WTC11 (cell line): ENCODE measurements at regions not wholly inside any gene's neighbourhood (a gene's known extent, or its start where the extent isn't known, plus 50 kb on each side); places are given as distances from the start of the nearest gene placed in this dataset.

Experiments used
- ATAC-seq: fragments of 200-7000 bp; cut with Tn5 transposase; 2 replicates; pipeline ENCODE4 v1.10.0; 2021; ENCODE audit warnings: mild to moderate bottlenecking, moderate library complexity
- CTCF ChIA-PET: fragments of 300-600 bp; sonication (Branson Sonifier 250); formaldehyde crosslinking; loops from one replicate; lab custom pipeline; 2021; ENCODE audit warnings: antibody characterized with exemption; lab: Charles Lee
- POLR2A ChIA-PET: fragments of 350-600 bp; sonication (Branson Sonifier 250); formaldehyde crosslinking; loops from one replicate; lab custom pipeline; 2021; ENCODE audit warnings: antibody characterized with exemption; lab: Charles Lee
- DNase-seq: peaks from one replicate; pipeline ENCODE4 v3.0.0; 2021; ENCODE audit warnings: low spot score
- H3K27ac Mint-ChIP-seq: 2 replicates; pipeline ENCODE4 v1.8.0; 2021; ENCODE audit warnings: mixed read lengths
- H3K27me3 Mint-ChIP-seq: 2 replicates; pipeline ENCODE4 v1.8.0; 2021; ENCODE audit warnings: low read depth, mild to moderate bottlenecking, moderate library complexity, mixed read lengths
- H3K36me3 Mint-ChIP-seq: 2 replicates; pipeline ENCODE4 v1.8.0; 2021; ENCODE audit warnings: mixed read lengths
- H3K4me1 Mint-ChIP-seq: 2 replicates; pipeline ENCODE4 v1.8.0; 2022; ENCODE audit warnings: mixed read lengths
- H3K4me3 Mint-ChIP-seq: 2 replicates; pipeline ENCODE4 v1.8.0; 2021; ENCODE audit warnings: mild to moderate bottlenecking, moderate library complexity, mixed read lengths
- H3K9me3 Mint-ChIP-seq: 2 replicates; pipeline ENCODE4 v1.8.0; 2021; ENCODE audit warnings: mixed read lengths
- ATF1 ChIP-seq: sonication (generic); formaldehyde crosslinking; IDR thresholded peaks from 2 replicates; pipeline ENCODE4 v1.8.1; 2023; ENCODE audit warnings: mild to moderate bottlenecking, moderate library complexity, missing genetic modification reagents
- CREM ChIP-seq: sonication (generic); formaldehyde crosslinking; IDR thresholded peaks from 2 replicates; pipeline ENCODE4 v1.8.1; 2022; ENCODE audit warnings: mild to moderate bottlenecking, missing genetic modification reagents, moderate library complexity
- ELF4 ChIP-seq: sonication (generic); formaldehyde crosslinking; IDR thresholded peaks from 2 replicates; pipeline ENCODE4 v1.8.1; 2022; ENCODE audit warnings: low read depth, mild to moderate bottlenecking, moderate library complexity, missing genetic modification reagents
- FOXJ3 ChIP-seq: sonication (generic); formaldehyde crosslinking; IDR thresholded peaks from 2 replicates; pipeline ENCODE4 v1.9.0; 2021; ENCODE audit warnings: missing genetic modification reagents, mild to moderate bottlenecking, borderline replicate concordance
- GRHL2 ChIP-seq: fragments of 250-450 bp; sonication (Bioruptor Pico); IDR thresholded peaks from 2 replicates; pipeline ENCODE4 v1.8.0; 2022; ENCODE audit warnings: mild to moderate bottlenecking, moderate library complexity; ENCODE audit not compliant: insufficient replicate concordance, severe bottlenecking
- KAT7 ChIP-seq: sonication (generic); formaldehyde crosslinking; IDR thresholded peaks from 2 replicates; pipeline ENCODE4 v1.8.1; 2023; ENCODE audit warnings: missing genetic modification reagents, mild to moderate bottlenecking, borderline replicate concordance
- MYBL2 ChIP-seq: sonication (generic); formaldehyde crosslinking; IDR thresholded peaks from 2 replicates; pipeline ENCODE4 v1.8.1; 2023; ENCODE audit warnings: mild to moderate bottlenecking, moderate library complexity, missing genetic modification reagents
- NFATC4 ChIP-seq: fragments of 250-450 bp; sonication (Bioruptor Pico); IDR thresholded peaks from 2 replicates; pipeline ENCODE4 v1.9.0; 2021; ENCODE audit warnings: mild to moderate bottlenecking
- NR2C2 ChIP-seq: sonication (generic); formaldehyde crosslinking; IDR thresholded peaks from 2 replicates; pipeline ENCODE4 v1.8.0; 2022; ENCODE audit warnings: mild to moderate bottlenecking, missing genetic modification reagents
- OVOL2 ChIP-seq: fragments of 250-450 bp; sonication (Bioruptor Pico); IDR thresholded peaks from 2 replicates; pipeline ENCODE4 v1.9.0; 2021; ENCODE audit warnings: mild to moderate bottlenecking, borderline replicate concordance
- PRRX2 ChIP-seq: fragments of 250-450 bp; sonication (Bioruptor Pico); IDR thresholded peaks from 2 replicates; pipeline ENCODE4 v1.8.0; 2021; ENCODE audit warnings: mild to moderate bottlenecking
- RELA ChIP-seq: sonication (generic); formaldehyde crosslinking; IDR thresholded peaks from 2 replicates; pipeline ENCODE4 v1.8.1; 2022; ENCODE audit warnings: missing genetic modification reagents, mild to moderate bottlenecking, borderline replicate concordance
- SOX15 ChIP-seq: fragments of 250-450 bp; sonication (Bioruptor Pico); IDR thresholded peaks from 2 replicates; pipeline ENCODE4 v1.9.0; 2021; ENCODE audit warnings: mild to moderate bottlenecking
- ZNF219 ChIP-seq: sonication (generic); formaldehyde crosslinking; IDR thresholded peaks from 2 replicates; pipeline ENCODE4 v1.8.0; 2023; ENCODE audit warnings: missing genetic modification reagents, mild to moderate bottlenecking, borderline replicate concordance
- ZNF317 ChIP-seq: sonication (generic); formaldehyde crosslinking; IDR thresholded peaks from 2 replicates; pipeline ENCODE4 v1.8.1; 2023; ENCODE audit warnings: low read depth, mild to moderate bottlenecking, moderate library complexity, missing genetic modification reagents, borderline replicate concordance
- ZNF423 ChIP-seq: fragments of 250-450 bp; sonication (Bioruptor Pico); IDR thresholded peaks from 2 replicates; pipeline ENCODE4 v2.1.2; 2022; ENCODE audit warnings: mild to moderate bottlenecking, moderate library complexity
- ZNF425 ChIP-seq: fragments of 250-450 bp; sonication (Bioruptor Pico); conservative IDR thresholded peaks from 2 replicates; pipeline ENCODE4 v1.9.0; 2021; ENCODE audit warnings: mild to moderate bottlenecking
- ZSCAN18 ChIP-seq: fragments of 250-450 bp; sonication (Bioruptor Pico); IDR thresholded peaks from 2 replicates; pipeline ENCODE4 v2.1.2; 2022; ENCODE audit warnings: mild to moderate bottlenecking, moderate library complexity
- TF ChIP-seq, protein P1 (sequence below): sonication (generic); formaldehyde crosslinking; IDR thresholded peaks from 2 replicates; pipeline ENCODE4 v1.8.1; 2022; ENCODE audit warnings: mild to moderate bottlenecking, moderate library complexity, missing genetic modification reagents
- TF ChIP-seq, protein P2 (sequence below): sonication (generic); formaldehyde crosslinking; IDR thresholded peaks from 2 replicates; pipeline ENCODE4 v1.8.1; 2022; ENCODE audit warnings: mild to moderate bottlenecking, missing genetic modification reagents, moderate library complexity, borderline replicate concordance
- TF ChIP-seq, protein P3 (sequence below): fragments of 250-450 bp; sonication (Bioruptor Pico); IDR thresholded peaks from 2 replicates; pipeline ENCODE4 v1.9.0; 2021; ENCODE audit warnings: mild to moderate bottlenecking
- TF ChIP-seq, protein P4 (sequence below): sonication (generic); formaldehyde crosslinking; IDR thresholded peaks from 2 replicates; pipeline ENCODE4 v1.8.1; 2023; ENCODE audit warnings: mild to moderate bottlenecking, missing genetic modification reagents, moderate library complexity
- TF ChIP-seq, protein P5 (sequence below): sonication (generic); formaldehyde crosslinking; IDR thresholded peaks from 2 replicates; pipeline ENCODE4 v1.8.0; 2022; ENCODE audit warnings: missing genetic modification reagents

DNA sequence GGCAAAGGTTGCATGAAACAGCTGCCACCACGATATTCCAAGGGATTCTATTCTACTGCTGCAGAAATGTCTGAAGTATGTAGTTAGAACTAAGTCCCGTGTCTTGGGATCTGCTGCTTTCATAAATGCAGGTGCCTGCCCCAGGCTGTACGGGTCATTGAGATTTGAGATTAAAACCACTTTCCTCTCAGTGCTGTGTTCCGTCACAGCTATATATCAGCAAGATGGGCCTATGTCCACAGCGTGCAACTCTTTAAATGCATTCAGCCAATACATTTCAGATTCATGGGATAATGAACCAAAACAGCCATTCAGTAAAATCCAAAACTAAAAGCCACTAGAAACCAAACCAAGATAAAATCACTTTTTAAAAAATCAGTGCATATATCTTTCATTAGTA is 107.3 kb upstream of the LUZP2 start:
- H3K4me3 Mint-ChIP-seq = no peak overlapping the region
- H3K36me3 Mint-ChIP-seq = peaks cover 2% of the 10 kb centered on the region; the same call in 1 of the 2 replicates
- TF ChIP-seq, protein P1, sequence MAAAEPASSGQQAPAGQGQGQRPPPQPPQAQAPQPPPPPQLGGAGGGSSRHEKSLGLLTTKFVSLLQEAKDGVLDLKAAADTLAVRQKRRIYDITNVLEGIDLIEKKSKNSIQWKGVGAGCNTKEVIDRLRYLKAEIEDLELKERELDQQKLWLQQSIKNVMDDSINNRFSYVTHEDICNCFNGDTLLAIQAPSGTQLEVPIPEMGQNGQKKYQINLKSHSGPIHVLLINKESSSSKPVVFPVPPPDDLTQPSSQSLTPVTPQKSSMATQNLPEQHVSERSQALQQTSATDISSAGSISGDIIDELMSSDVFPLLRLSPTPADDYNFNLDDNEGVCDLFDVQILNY = no peak
- no peak for TF ChIP-seq RELA (CRISPR knock-in tag)
- TF ChIP-seq OVOL2 (CRISPR knock-in tag) = no peak
- no peak for TF ChIP-seq MYBL2 (CRISPR knock-in tag)
- no peak for TF ChIP-seq ZNF317
- TF ChIP-seq KAT7 (CRISPR knock-in tag) = no peak
- no peak for TF ChIP-seq ZSCAN18 (CRISPR knock-in tag)
- TF ChIP-seq PRRX2 (CRISPR knock-in tag) = no peak
- TF ChIP-seq CREM (CRISPR knock-in tag) = no peak
- no peak for TF ChIP-seq SOX15 (CRISPR knock-in tag)
- TF ChIP-seq ELF4 (CRISPR knock-in tag) = no peak
- no peak for TF ChIP-seq NFATC4
- TF ChIP-seq GRHL2 = no peak
- TF ChIP-seq ZNF423 (CRISPR knock-in tag) = no peak
- no peak for TF ChIP-seq NR2C2 (CRISPR knock-in tag)
- TF ChIP-seq, protein P2, sequence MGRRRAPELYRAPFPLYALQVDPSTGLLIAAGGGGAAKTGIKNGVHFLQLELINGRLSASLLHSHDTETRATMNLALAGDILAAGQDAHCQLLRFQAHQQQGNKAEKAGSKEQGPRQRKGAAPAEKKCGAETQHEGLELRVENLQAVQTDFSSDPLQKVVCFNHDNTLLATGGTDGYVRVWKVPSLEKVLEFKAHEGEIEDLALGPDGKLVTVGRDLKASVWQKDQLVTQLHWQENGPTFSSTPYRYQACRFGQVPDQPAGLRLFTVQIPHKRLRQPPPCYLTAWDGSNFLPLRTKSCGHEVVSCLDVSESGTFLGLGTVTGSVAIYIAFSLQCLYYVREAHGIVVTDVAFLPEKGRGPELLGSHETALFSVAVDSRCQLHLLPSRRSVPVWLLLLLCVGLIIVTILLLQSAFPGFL (CRISPR knock-in tag) = no peak
- TF ChIP-seq, all 79 proteins: peak for 0
- H3K27ac Mint-ChIP-seq = no peak overlapping the region
- H3K27me3 Mint-ChIP-seq = no peaks in the 10 kb centered on the region
- no peaks in the 10 kb centered on the region for H3K4me1 Mint-ChIP-seq
- no peak for DNase-seq
- H3K9me3 Mint-ChIP-seq = 0 out of 2 replicates have a peak, but pooled peaks cover 3% of the 10 kb centered on the region
- no peak for ATAC-seq
- POLR2A ChIA-PET = no interaction called here
- CTCF ChIA-PET = no interaction called here

DNA sequence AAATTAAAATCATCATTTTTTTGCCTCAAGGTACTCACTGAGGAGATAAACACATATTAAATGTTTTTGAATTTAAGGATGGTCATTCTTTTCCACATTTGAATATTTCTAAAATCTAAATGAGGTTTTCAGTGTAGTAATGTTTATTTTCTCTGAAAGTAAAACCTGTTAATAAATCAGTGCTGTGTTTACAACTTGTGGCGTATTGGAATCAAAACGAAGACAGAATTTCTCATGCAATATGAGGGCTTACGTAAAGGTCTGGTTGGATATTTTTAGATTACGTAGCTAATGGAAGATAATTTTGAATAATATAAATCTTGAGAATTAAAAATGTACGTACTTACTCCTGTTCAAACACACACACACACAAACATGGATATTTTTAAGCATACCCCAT is 106.8 kb upstream of the LUZP2 start:
- TF ChIP-seq, protein P3, sequence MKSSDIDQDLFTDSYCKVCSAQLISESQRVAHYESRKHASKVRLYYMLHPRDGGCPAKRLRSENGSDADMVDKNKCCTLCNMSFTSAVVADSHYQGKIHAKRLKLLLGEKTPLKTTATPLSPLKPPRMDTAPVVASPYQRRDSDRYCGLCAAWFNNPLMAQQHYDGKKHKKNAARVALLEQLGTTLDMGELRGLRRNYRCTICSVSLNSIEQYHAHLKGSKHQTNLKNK = no peak
- TF ChIP-seq, all 79 proteins: peak for 0
- ATAC-seq (no peak), DNase-seq (no peak)
- H3K9me3 Mint-ChIP-seq = 0 out of 2 replicates have a peak, but pooled peaks cover 3% of the 10 kb centered on the region
- H3K36me3 Mint-ChIP-seq = peaks cover 2% of the 10 kb centered on the region; the same call in 1 of the 2 replicates
- no peak overlapping the region for H3K27ac Mint-ChIP-seq
- ChIA-PET POLR2A (no interaction called here), CTCF (no interaction called here)
- H3K4me1 Mint-ChIP-seq = no peaks in the 10 kb centered on the region
- H3K4me3 Mint-ChIP-seq = no peak overlapping the region
- H3K27me3 Mint-ChIP-seq = no peaks in the 10 kb centered on the region

DNA sequence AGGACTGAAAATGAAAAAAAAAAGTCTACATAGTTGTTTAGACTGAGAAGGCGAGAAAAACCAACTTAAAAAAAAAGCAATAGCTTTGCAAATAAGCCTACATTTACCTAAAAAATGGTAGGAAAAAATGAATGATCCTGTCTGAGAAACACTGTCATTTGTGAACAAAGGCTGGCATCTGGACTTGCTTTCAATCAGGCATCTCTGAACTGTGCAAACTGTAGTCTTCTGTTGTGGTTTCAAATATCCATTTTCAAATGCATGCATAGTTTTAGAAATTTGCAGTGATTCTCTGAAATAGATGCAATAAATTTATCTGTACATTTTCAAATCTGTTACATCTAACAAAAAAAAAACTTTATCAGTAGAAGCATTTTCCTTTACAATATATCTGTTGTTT is 106.1 kb upstream of the LUZP2 start:
- ATAC-seq (no peak), DNase-seq (no peak)
- H3K4me1 Mint-ChIP-seq = no peaks in the 10 kb centered on the region
- no peak overlapping the region for H3K27ac Mint-ChIP-seq
- 0 out of 2 replicates have a peak, but pooled peaks cover 3% of the 10 kb centered on the region for H3K9me3 Mint-ChIP-seq
- ChIA-PET POLR2A (no interaction called here), CTCF (no interaction called here)
- peaks cover 2% of the 10 kb centered on the region; the same call in 1 of the 2 replicates for H3K36me3 Mint-ChIP-seq
- no peak overlapping the region for H3K4me3 Mint-ChIP-seq
- no peaks in the 10 kb centered on the region for H3K27me3 Mint-ChIP-seq
- TF ChIP-seq ATF1 (CRISPR knock-in tag) (no peak), FOXJ3 (CRISPR knock-in tag) (no peak), ZNF219 (CRISPR knock-in tag) (no peak), ZNF425 (CRISPR knock-in tag) (no peak)
- TF ChIP-seq, protein P4, sequence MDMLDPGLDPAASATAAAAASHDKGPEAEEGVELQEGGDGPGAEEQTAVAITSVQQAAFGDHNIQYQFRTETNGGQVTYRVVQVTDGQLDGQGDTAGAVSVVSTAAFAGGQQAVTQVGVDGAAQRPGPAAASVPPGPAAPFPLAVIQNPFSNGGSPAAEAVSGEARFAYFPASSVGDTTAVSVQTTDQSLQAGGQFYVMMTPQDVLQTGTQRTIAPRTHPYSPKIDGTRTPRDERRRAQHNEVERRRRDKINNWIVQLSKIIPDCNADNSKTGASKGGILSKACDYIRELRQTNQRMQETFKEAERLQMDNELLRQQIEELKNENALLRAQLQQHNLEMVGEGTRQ (CRISPR knock-in tag) = no peak
- TF ChIP-seq, protein P5, sequence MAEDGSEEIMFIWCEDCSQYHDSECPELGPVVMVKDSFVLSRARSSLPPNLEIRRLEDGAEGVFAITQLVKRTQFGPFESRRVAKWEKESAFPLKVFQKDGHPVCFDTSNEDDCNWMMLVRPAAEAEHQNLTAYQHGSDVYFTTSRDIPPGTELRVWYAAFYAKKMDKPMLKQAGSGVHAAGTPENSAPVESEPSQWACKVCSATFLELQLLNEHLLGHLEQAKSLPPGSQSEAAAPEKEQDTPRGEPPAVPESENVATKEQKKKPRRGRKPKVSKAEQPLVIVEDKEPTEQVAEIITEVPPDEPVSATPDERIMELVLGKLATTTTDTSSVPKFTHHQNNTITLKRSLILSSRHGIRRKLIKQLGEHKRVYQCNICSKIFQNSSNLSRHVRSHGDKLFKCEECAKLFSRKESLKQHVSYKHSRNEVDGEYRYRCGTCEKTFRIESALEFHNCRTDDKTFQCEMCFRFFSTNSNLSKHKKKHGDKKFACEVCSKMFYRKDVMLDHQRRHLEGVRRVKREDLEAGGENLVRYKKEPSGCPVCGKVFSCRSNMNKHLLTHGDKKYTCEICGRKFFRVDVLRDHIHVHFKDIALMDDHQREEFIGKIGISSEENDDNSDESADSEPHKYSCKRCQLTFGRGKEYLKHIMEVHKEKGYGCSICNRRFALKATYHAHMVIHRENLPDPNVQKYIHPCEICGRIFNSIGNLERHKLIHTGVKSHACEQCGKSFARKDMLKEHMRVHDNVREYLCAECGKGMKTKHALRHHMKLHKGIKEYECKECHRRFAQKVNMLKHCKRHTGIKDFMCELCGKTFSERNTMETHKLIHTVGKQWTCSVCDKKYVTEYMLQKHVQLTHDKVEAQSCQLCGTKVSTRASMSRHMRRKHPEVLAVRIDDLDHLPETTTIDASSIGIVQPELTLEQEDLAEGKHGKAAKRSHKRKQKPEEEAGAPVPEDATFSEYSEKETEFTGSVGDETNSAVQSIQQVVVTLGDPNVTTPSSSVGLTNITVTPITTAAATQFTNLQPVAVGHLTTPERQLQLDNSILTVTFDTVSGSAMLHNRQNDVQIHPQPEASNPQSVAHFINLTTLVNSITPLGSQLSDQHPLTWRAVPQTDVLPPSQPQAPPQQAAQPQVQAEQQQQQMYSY (CRISPR knock-in tag) = no peak
